HEK293 (cell line): ENCODE measurements at regions not wholly inside any gene's neighbourhood (a gene's known extent, or its start where the extent isn't known, plus 50 kb on each side); places are given as distances from the start of the nearest gene placed in this dataset.
"Not testable (repeated sequence)": the region's sequence is repeated elsewhere in the genome, so short reads cannot be mapped to it uniquely, and the experiment has no call there.

ENCODE experiments used
- CTCF ChIA-PET: fragments of 350-600 bp; formaldehyde crosslinking; extraction: SDS; loops from one replicate; lab custom pipeline; 2021; ENCODE audit warnings: antibody characterized with exemption; lab: Yijun Ruan, JAX
- POLR2A ChIA-PET: fragments of 300-600 bp; formaldehyde crosslinking; extraction: SDS; loops from one replicate; lab custom pipeline; 2020; ENCODE audit warnings: antibody characterized with exemption, inconsistent platforms; lab: Yijun Ruan, JAX
- H3K27ac ChIP-seq: fragments of 200-500 bp; sonication (Bioruptor generic); 2 replicates; pipeline ENCODE4 v1.5.1; 2014; ENCODE audit warnings: low read depth, low read length, control low read depth, inconsistent platforms; ENCODE audit errors: extremely low read depth
- H3K36me3 ChIP-seq, 2 experiments: fragments of 200-500 bp in 1 of 2; sonication (Bioruptor generic) in 1 of 2; 1 replicate in 1 of 2; 2 replicates in 1 of 2; pipeline ENCODE4 v1.5.1; 2014 to 2017; ENCODE audit warnings: inconsistent platforms in 2 of 2, low read length in 2 of 2; ENCODE audit not compliant: control insufficient read depth in 2 of 2, insufficient read depth in 1 of 2
- H3K4me1 ChIP-seq: fragments of 200-500 bp; sonication (Bioruptor generic); 2 replicates; pipeline ENCODE4 v1.5.1; 2014; ENCODE audit warnings: mild to moderate bottlenecking, low read length, inconsistent platforms; ENCODE audit not compliant: control insufficient read depth, insufficient read depth
- H3K4me3 ChIP-seq: 2 replicates; pipeline ENCODE4 v1.5.1; 2011; ENCODE audit warnings: low read depth, mild to moderate bottlenecking, control low read depth, low read length, moderate library complexity
- H3K9me3 ChIP-seq: fragments of 200-500 bp; sonication (Bioruptor generic); 2 replicates; pipeline ENCODE4 v1.5.1; 2014; ENCODE audit warnings: low read depth, low read length, inconsistent platforms; ENCODE audit not compliant: control insufficient read depth, insufficient read depth
- ATF2 ChIP-seq: fragments of 450-650 bp; formaldehyde crosslinking; IDR thresholded peaks from 2 replicates; pipeline ENCODE4 v1.5.1; 2016; ENCODE audit warnings: missing biosample characterization, missing genetic modification characterization, low read depth
- EGR2 ChIP-seq: fragments of 450-650 bp; formaldehyde crosslinking; IDR thresholded peaks from 2 replicates; pipeline ENCODE4 v1.5.1; 2016; ENCODE audit warnings: low read depth, missing biosample characterization, missing genetic modification characterization
- HOXD13 ChIP-seq: sonication (generic); formaldehyde crosslinking; IDR thresholded peaks from 2 replicates; pipeline ENCODE4 v1.8.0; 2022; ENCODE audit warnings: missing genetic modification reagents, borderline replicate concordance
- OSR2 ChIP-seq: fragments of 450-650 bp; formaldehyde crosslinking; IDR thresholded peaks from 2 replicates; pipeline ENCODE4 v1.5.1; 2016; ENCODE audit warnings: missing biosample characterization, missing genetic modification characterization
- PATZ1 ChIP-seq: fragments of 450-650 bp; formaldehyde crosslinking; IDR thresholded peaks from 2 replicates; pipeline ENCODE4 v1.5.1; 2016; ENCODE audit warnings: missing biosample characterization, missing genetic modification characterization
- RBAK ChIP-seq: fragments of 450-650 bp; formaldehyde crosslinking; IDR thresholded peaks from 2 replicates; pipeline ENCODE4 v1.5.1; 2016; ENCODE audit warnings: missing biosample characterization, missing genetic modification characterization
- SALL2 ChIP-seq: fragments of 450-650 bp; formaldehyde crosslinking; IDR thresholded peaks from 2 replicates; pipeline ENCODE4 v1.5.0; 2017; ENCODE audit warnings: missing biosample characterization, mild to moderate bottlenecking, missing genetic modification characterization, borderline replicate concordance
- SP7 ChIP-seq: fragments of 450-650 bp; formaldehyde crosslinking; IDR thresholded peaks from 2 replicates; pipeline ENCODE4 v1.5.1; 2016; ENCODE audit warnings: missing biosample characterization, missing genetic modification characterization
- ZFP69B ChIP-seq: fragments of 450-650 bp; formaldehyde crosslinking; IDR thresholded peaks from 2 replicates; pipeline ENCODE4 v1.5.1; 2016; ENCODE audit warnings: missing biosample characterization, missing genetic modification characterization
- ZNF114 ChIP-seq: fragments of 450-650 bp; formaldehyde crosslinking; IDR thresholded peaks from 2 replicates; pipeline ENCODE4 v1.5.0; 2017; ENCODE audit warnings: missing biosample characterization, missing genetic modification characterization
- ZNF138 ChIP-seq: fragments of 450-650 bp; formaldehyde crosslinking; IDR thresholded peaks from 2 replicates; pipeline ENCODE4 v1.5.1; 2016; ENCODE audit warnings: missing biosample characterization, missing genetic modification characterization, borderline replicate concordance
- ZNF280C ChIP-seq: fragments of 450-650 bp; formaldehyde crosslinking; IDR thresholded peaks from 2 replicates; pipeline ENCODE4 v1.5.1; 2016; ENCODE audit warnings: missing biosample characterization, missing genetic modification characterization
- ZNF280D ChIP-seq: fragments of 450-650 bp; formaldehyde crosslinking; IDR thresholded peaks from 2 replicates; pipeline ENCODE4 v1.5.1; 2016; ENCODE audit warnings: missing biosample characterization, missing genetic modification characterization
- ZNF335 ChIP-seq: fragments of 450-650 bp; formaldehyde crosslinking; conservative IDR thresholded peaks from 2 replicates; pipeline ENCODE4 v1.5.1; 2016; ENCODE audit warnings: missing biosample characterization, missing genetic modification characterization
- ZNF621 ChIP-seq: fragments of 450-650 bp; formaldehyde crosslinking; IDR thresholded peaks from 2 replicates; pipeline ENCODE4 v1.5.1; 2017; ENCODE audit warnings: missing biosample characterization, missing genetic modification characterization
- ZNF626 ChIP-seq: fragments of 450-650 bp; sonication (Bioruptor Pico); formaldehyde crosslinking; IDR thresholded peaks from 2 replicates; pipeline ENCODE4 v1.5.1; 2018; ENCODE audit warnings: missing biosample characterization, missing genetic modification characterization, inconsistent platforms
- ZNF660 ChIP-seq: fragments of 450-650 bp; IDR thresholded peaks from 2 replicates; pipeline ENCODE4 v1.5.1; 2018; ENCODE audit warnings: missing biosample characterization, mild to moderate bottlenecking, missing genetic modification characterization
- ZNF677 ChIP-seq: fragments of 450-650 bp; IDR thresholded peaks from 2 replicates; pipeline ENCODE4 v1.5.0; 2018; ENCODE audit warnings: missing biosample characterization, mild to moderate bottlenecking, missing genetic modification characterization, moderate library complexity

GRCh38 chr4:183816882-183817509 lies 88.1 kb upstream of the STOX2 start:
- Histone ChIP-seq H3K4me3 (no peak overlapping the region), H3K4me1 (no peaks in the 10 kb centered on the region), H3K36me3 (no peaks in the 10 kb centered on the region), H3K27ac (no peak overlapping the region), H3K9me3 (no peaks in the 10 kb centered on the region)
- CTCF ChIA-PET: interaction anchor here (0.6 to 0.8 kb wide), 2 partner anchors 14 to 350 kb away, joined by 4 to 5 read pairs; no protein-coding TSS in a partner anchor
- POLR2A ChIA-PET: no interaction called here
- TF ChIP-seq ZNF660 (tag by site-specific recombination) (peak; percentile 99), ZNF114 (no peak), ATF2 (tag by site-specific recombination) (peak; percentile 60), EGR2 (tag by site-specific recombination) (no peak), OSR2 (tag by site-specific recombination) (no peak)

GRCh38 chr4:183818591-183818990 lies 86.5 kb upstream of the STOX2 start:
- H3K27ac ChIP-seq, H3K36me3 ChIP-seq, H3K4me1 ChIP-seq, H3K4me3 ChIP-seq, CTCF ChIA-PET, H3K9me3 ChIP-seq, POLR2A ChIA-PET: not testable (repeated sequence)

GRCh38 chr4:183821076-183821853 lies 83.8 kb upstream of the STOX2 start:
- Histone ChIP-seq H3K4me3 (no peak overlapping the region), H3K4me1 (no peaks in the 10 kb centered on the region), H3K9me3 (no peaks in the 10 kb centered on the region), H3K27ac (no peak overlapping the region), H3K36me3 (no peaks in the 10 kb centered on the region)
- CTCF ChIA-PET: interaction anchor here (0.8 kb wide), 1 partner anchor 342 kb away, joined by 4 read pairs; no protein-coding TSS in a partner anchor
- POLR2A ChIA-PET: no interaction called here
- TF ChIP-seq ZNF280C (tag by site-specific recombination): no peak
- no peak for TF ChIP-seq ZNF626 (tag by site-specific recombination)
- no peak for TF ChIP-seq SP7
- no peak for TF ChIP-seq HOXD13 (CRISPR knock-in tag)
- TF ChIP-seq ZNF280D (tag by site-specific recombination): no peak
- no peak for TF ChIP-seq ZNF138
- no peak for TF ChIP-seq SALL2 (tag by site-specific recombination)
- TF ChIP-seq ZNF335: no peak
- TF ChIP-seq ZFP69B (tag by site-specific recombination): no peak
- TF ChIP-seq ATF2 (tag by site-specific recombination): no peak
- TF ChIP-seq PATZ1 (tag by site-specific recombination): no peak
- TF ChIP-seq ZNF621 (tag by site-specific recombination): no peak
- no peak for TF ChIP-seq ZNF677 (tag by site-specific recombination)
- no peak for TF ChIP-seq RBAK (tag by site-specific recombination)
